ENCODE measurements at regions not wholly inside any gene's neighbourhood (a gene's known extent, or its start where the extent isn't known, plus 50 kb on each side); places are given as distances from the start of the nearest gene placed in this dataset.

- Histone ChIP-seq H3K4me3 (no peak overlapping the region), H3K36me3 (no peaks in the 10 kb centered on the region), H3K27ac (no peak overlapping the region), H3K27me3 (replicated peaks; ENCODE audit: insufficient read depth) (no peaks in the 10 kb centered on the region), H3K9me3 (no peaks in the 10 kb centered on the region), H3K4me1 (ENCODE audit: control insufficient read depth in 1 of 2, low read depth in 2 of 2) (no peaks in the 10 kb centered on the region)
- ATAC-seq (ENCODE audit: insufficient number of reproducible peaks, low FRiP score, low read depth) (no peak), DNase-seq (ENCODE audit: low spot score) (no peak)
- TF ChIP-seq CTCF (IDR thresholded peaks at IDR 0.05), result no peak
Measured at GRCh38 chr4:154927126-154927680, 146.1 kb downstream of the RBM46 start.

- Histone ChIP-seq H3K4me3 (no peak overlapping the region), H3K36me3 (no peaks in the 10 kb centered on the region), H3K27me3 (replicated peaks; ENCODE audit: insufficient read depth) (no peaks in the 10 kb centered on the region), H3K4me1 (ENCODE audit: control insufficient read depth in 1 of 2, low read depth in 2 of 2) (no peaks in the 10 kb centered on the region), H3K9me3 (no peaks in the 10 kb centered on the region), H3K27ac (no peak overlapping the region)
- TF ChIP-seq CTCF (IDR thresholded peaks at IDR 0.05), result no peak
- no peak for ATAC-seq (ENCODE audit: insufficient number of reproducible peaks, low FRiP score, low read depth)
- DNase-seq (ENCODE audit: low spot score), result no peak
Measured at GRCh38 chr4:154928640-154929257, 147.7 kb downstream of the RBM46 start.

GRCh38 chr4:154936873-154937272 is 155.8 kb downstream of the RBM46 start:
- no peaks in the 10 kb centered on the region for H3K27me3 ChIP-seq (replicated peaks; ENCODE audit: insufficient read depth)
- ATAC-seq (ENCODE audit: insufficient number of reproducible peaks, low FRiP score, low read depth) (no peak), DNase-seq (ENCODE audit: low spot score) (no peak)
- H3K27ac ChIP-seq, result no peak overlapping the region
- H3K9me3 ChIP-seq, result peaks cover 4% of the 10 kb centered on the region
- no peaks in the 10 kb centered on the region for H3K36me3 ChIP-seq
- no peak for TF ChIP-seq CTCF (IDR thresholded peaks at IDR 0.05)
- H3K4me1 ChIP-seq (ENCODE audit: control insufficient read depth in 1 of 2, low read depth in 2 of 2), result no peaks in the 10 kb centered on the region
- no peak overlapping the region for H3K4me3 ChIP-seq

- Histone ChIP-seq H3K36me3 (no peaks in the 10 kb centered on the region), H3K4me1 (ENCODE audit: control insufficient read depth in 1 of 2, low read depth in 2 of 2) (no peaks in the 10 kb centered on the region), H3K4me3 (no peak overlapping the region), H3K9me3 (peaks cover 4% of the 10 kb centered on the region), H3K27ac (no peak overlapping the region), H3K27me3 (replicated peaks; ENCODE audit: insufficient read depth) (no peaks in the 10 kb centered on the region)
- TF ChIP-seq CTCF (IDR thresholded peaks at IDR 0.05), result no peak
- ATAC-seq (ENCODE audit: insufficient number of reproducible peaks, low FRiP score, low read depth) (no peak), DNase-seq (ENCODE audit: low spot score) (no peak)
Measured at GRCh38 chr4:154939851-154940250, 158.8 kb downstream of the RBM46 start.

GRCh38 chr4:154942176-154942575 is 161.1 kb downstream of the RBM46 start:
- Histone ChIP-seq H3K27me3 (replicated peaks; ENCODE audit: insufficient read depth) (no peaks in the 10 kb centered on the region), H3K9me3 (no peaks in the 10 kb centered on the region), H3K36me3 (no peaks in the 10 kb centered on the region), H3K27ac (no peak overlapping the region), H3K4me3 (no peak overlapping the region), H3K4me1 (ENCODE audit: control insufficient read depth in 1 of 2, low read depth in 2 of 2) (no peaks in the 10 kb centered on the region)
- ATAC-seq (ENCODE audit: insufficient number of reproducible peaks, low FRiP score, low read depth) (no peak), DNase-seq (ENCODE audit: low spot score) (no peak)
- TF ChIP-seq CTCF (IDR thresholded peaks at IDR 0.05), result no peak
